HG03095 (cell line): ENCODE measurements at regions not wholly inside any gene's neighbourhood (a gene's known extent, or its start where the extent isn't known, plus 50 kb on each side); places are given as distances from the start of the nearest gene placed in this dataset.
A peak's percentile ranks its signal among the peaks of the same experiment; 100 is the strongest.

ENCODE experiments used
- ATAC-seq: cut with Tn5 transposase; IDR thresholded peaks from one replicate; pipeline ENCODE4 v1.9.1; 2021; ENCODE audit warnings: moderate library complexity; ENCODE audit not compliant: unreplicated experiment

DNA sequence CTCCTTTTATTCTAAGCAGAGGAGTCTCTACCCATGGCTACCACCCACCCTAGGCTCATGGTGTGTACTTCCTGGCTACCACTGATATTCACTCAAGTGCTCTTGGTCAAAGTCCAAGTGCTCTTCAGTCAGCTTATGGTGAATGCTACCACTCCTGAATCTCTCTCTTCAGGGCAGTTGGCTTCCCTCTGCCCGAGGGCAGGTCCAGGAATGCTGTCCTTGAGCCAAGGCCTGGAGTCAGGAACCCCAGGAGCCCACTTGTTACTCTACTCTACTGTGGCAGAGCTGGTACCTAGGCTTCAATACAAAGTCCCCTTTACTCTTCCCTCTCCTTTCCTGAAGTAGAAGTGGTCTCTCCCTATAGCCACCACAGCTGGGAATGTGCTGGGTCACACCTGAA is 226.0 kb downstream of the DIPK2A start:
- ATAC-seq, result no peak

DNA sequence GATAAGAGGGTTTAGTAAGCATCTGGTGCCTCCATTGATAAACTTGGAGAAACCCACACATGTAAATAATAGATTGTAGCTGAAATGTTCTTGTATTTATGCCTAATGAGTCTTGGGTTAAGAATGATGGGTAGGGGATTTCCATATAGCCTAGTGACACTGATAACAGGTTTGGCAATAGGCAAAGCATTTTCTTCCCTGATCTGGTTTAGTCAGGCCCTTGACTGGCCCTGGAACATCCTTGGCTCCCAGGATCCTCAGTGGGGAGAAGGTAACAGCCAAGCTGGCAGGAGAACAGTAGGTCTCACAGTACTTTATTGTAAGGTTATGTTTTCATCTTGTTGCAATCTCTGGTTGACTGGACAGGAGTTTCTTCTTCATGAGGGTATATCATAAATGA is 228.4 kb downstream of the DIPK2A start:
- ATAC-seq, result no peak

DNA sequence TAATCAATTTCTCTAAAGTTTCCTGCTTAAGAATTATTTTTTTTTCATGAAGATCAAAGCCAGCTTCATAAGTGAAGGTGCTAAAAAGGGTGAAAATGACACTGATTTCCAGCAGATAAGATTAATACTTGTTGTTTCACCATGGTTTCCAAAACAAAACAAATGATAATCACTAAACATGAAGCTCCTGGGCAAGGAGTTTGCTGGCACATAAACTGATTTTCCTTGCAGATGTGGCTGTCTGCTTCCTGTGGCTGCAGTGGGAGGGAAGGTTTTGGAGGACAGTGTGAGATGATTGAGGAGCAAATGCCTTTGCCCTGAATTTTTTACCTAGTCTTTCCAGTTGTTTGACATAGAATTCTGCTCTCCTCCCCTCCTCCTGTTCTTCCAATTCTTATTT is 228.8 kb downstream of the DIPK2A start:
- ATAC-seq, result no peak

DNA sequence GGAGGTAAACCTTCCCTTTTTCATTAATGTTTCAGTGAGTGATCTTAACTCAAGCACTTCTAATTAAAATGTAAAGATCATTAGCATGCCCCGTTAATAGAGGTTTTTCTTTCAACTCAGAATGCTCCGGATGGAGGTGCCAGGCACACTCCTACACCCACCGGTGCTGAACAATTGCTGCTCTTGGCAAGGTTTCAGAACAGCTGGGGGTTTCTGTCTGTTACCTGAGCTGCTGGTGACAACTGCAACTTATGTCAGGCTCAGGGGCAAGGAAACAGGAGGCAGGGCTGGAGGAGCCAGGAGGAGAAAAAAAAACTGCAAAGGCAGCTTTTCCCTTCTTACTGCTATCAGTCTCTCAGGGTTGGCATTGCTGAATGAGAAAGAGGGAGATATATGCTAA is 250.1 kb downstream of the DIPK2A start:
- no peak for ATAC-seq

DNA sequence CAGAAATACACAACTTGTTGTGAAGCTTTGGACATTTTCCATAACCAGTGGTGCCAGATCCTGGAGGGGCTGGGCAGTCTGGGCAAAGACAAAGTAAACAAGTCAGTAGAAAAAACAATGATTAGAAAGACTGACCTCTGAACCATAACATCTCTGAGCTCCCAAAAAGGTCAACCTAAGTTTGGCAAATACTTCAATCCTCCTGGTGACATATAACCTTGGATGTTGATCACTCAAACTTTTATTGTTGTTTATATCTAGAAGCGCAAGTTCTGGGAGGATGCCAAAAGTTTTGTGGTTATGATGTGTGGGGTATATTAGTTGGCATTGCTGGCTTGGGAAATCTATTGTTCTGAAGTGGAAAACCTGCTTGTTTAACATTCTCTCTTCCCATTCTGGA is 257.7 kb downstream of the DIPK2A start:
- no peak for ATAC-seq

DNA sequence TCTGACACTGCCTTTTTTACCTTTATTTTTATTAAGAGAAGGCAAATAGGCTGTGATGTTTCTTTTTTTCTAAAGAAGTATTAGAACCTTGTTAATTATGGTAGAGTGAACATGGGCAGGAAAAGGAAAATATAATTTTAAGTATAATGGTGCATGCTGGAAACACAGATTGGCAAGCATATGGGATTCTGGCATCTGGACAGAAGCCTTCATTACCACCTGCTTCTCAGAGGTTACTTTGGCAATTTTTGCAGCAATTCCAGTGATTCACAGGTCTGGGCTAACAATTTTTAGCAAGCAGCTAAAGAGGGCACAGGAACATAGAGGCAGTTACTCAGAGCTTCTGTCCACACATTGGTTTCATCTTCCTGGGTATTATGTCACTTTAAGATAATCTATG is 258.3 kb downstream of the DIPK2A start:
- no peak for ATAC-seq

DNA sequence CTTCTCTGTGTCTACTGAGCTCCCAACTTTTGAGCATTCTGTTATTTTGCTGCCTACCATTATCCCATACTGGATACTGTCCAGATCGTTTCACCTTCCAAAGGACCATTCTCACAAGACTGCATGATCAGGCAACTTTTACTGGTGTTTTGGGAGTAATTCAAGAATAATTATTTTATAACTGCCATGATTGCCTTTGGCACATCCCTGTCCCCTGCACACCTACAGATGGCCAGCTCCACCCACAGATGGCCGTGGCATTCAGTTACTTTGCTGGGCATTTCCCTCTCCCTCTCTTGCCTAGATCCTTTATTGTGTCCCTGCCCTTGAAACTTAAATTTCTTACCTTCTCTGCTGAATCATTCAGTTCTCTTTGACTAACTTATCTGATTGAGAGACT is 263.9 kb downstream of the DIPK2A start:
- ATAC-seq, result no peak

DNA sequence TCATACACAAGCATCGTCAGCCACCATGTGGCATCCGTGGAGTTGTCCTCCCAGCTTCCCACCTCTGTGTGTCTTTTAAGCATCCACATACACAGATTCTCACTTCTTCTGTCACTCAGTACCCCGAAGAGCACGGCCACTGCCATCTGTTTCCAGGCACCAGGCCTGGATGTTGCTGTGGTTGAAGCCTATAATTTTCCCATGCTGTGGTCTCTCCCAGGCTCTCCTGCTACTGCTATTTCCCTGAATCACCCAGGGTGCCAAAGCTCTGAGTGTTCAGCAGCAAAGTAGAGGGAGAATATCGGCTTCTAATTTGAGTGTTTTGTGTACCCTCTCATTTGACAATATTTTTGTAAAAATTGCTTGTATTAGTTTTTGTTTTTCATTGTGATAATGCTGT is 265.7 kb downstream of the DIPK2A start:
- no peak for ATAC-seq

DNA sequence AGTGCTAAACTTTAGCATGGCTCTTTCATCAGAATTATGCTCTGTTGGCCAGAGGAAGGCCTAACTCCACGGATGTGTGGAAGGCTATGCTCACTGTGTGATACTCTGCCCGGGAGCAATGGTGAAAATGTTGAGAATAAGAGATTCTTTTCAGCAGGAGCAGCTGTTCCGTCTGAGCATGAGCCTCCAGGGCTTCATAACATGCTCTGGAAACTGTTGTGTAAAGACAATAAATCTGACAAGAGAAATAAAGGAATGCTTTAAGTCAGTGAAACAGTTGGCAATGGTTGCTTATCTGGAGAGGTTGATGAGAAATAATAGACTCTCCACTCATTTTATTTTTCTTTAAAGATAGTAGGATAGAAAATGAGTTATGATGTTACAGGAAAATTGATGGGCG is 269.8 kb downstream of the DIPK2A start:
- ATAC-seq, result no peak

DNA sequence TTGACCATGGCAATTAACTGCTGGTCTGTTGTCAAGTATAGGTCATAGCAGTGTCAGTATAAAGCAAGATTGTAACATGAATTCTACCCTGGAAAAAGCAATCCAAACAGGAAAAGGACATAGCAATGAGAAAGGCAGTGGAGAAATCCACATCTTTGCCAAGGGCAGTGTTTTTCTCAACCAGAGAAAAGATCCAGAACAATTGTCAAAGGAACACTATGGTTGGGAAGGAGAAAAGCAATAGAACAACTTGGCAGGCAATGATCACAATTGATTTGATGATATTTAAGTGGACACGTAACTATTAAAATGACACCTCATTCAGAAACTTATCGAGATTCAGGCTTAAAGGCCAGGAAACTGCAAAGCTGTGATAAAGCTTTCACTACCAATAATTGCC is 271.1 kb downstream of the DIPK2A start:
- no peak for ATAC-seq

DNA sequence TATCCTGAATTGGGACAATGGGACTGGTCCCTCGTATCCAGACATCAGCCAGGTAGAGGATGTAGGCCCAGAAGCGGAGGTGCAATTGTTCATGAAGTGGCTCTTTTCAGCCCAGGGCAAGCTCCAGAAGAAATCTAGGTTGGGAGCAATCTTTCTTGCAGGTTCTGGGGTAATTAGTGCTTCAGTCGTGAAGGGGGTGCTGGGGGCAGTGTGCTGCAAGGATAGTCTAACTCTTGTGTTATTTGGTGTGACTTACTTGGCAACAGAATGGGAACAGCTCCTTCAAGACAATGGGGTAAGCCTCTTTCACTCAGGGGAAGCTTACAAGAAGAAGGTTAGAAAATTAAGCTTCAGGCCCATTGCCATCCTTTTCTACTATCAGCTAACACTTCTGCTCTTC is 273.0 kb downstream of the DIPK2A start:
- no peak for ATAC-seq

DNA sequence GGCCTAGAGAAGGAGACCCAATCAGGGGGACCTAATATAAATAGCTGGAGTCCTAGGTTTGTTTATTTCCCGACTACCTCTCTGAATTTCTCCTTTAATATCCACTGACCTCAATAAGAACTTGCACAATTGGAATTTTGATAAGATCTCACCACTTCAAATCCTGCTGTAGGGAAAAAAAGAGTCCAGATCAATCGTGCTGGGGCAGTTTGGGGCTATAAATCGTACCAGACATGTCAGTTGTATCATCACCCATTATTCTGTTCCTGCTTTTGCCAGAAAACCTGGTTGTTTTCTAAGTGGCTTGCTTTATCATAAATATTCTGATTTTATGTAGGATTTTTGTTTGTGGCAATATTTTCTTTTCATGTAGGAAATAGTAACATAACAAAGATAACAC is 281.3 kb downstream of the DIPK2A start:
- ATAC-seq, result no peak

DNA sequence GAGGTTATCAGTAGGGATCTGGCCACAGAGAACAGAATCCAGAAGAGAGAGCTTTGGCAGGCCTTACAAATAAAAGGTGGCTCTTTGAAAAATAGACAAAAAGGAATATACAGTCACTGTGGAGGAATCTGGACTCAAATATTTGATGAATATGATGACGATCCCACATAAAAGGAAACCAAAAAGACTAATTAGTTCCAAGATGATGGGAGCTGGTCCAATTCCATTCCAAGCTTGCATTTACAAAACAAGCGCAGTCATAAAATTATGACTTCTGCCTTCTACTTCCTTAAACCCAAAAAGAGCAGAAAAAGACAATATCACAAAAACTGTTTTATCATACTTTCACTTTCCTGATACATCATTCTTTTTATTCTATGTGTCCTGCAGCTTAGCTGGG is 285.8 kb downstream of the DIPK2A start:
- ATAC-seq, result no peak

DNA sequence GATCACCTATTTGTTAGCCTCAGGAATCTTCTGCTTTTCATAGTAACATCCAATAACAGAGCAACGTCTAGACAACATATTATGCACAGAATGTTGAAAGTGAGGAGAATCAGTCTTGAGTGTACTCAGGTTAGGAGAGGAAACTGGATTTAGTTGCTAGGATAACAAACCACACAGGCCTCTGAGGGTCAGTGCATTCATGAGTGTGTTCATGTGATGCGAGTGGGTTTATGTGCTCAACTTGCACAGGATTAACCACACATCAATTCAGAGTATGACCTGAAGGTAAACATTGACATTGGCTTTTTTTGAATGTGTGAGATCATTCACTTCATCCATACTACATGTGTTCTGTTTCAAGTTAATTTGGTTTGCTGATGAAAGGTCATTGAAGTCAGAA is 287.6 kb downstream of the DIPK2A start:
- ATAC-seq, result no peak

DNA sequence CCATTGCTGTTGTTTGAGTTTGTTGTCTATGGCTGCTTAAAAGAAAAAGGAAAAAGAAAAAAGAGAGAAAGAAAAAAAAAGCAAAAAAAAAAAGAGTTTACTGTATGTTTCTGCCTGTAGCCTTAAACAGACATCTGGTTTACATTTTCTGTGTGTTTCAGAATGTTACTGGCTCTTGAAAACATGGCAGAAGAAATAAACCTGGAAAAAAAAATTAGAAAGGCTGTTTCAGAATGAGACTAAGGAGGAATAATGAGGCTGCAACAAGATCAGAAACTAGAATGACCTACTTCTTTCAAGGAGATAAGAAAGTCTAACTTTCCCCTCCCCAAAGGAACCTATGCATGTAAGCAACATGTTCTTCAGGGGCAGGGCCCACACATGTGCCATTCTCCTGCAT is 292.1 kb downstream of the DIPK2A start:
- no peak for ATAC-seq

DNA sequence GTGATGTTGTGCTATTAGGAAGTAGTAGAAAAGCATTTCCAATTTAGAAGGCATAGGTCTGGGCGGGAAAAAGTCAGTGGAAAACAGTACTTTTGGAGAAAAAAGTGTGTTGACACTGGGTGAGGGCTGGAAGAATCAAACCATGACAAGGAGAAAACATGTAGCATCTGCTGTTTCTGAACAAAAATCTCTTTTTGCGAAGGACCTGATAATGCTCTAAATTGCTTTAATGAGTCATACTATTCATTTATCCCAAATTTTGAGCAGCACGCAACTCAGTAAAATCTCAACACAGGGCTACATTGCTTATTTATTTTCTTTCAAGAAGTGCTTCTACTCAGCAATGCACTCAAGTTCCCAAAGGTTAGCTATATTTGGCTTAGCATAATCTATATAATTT is 292.7 kb downstream of the DIPK2A start:
- ATAC-seq, result no peak

DNA sequence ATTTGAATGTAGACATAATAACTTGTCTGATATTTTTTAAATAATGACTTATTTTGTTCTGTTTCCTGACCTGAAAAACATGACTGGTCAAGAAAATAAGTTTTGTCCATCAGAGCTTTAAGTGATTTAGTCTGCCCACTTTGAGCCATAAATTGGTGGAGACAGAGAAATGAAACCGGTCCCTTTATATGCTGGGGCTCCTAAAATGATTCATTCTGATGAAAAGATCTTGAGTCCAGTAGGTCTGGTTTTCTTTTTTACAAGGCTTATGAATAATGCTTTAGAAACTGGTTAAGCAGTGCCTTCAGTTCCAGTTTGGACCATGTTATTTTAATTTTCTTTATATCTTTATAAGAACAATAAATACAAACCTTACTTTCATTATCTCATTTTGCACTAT is 293.2 kb downstream of the DIPK2A start:
- ATAC-seq, result no peak

DNA sequence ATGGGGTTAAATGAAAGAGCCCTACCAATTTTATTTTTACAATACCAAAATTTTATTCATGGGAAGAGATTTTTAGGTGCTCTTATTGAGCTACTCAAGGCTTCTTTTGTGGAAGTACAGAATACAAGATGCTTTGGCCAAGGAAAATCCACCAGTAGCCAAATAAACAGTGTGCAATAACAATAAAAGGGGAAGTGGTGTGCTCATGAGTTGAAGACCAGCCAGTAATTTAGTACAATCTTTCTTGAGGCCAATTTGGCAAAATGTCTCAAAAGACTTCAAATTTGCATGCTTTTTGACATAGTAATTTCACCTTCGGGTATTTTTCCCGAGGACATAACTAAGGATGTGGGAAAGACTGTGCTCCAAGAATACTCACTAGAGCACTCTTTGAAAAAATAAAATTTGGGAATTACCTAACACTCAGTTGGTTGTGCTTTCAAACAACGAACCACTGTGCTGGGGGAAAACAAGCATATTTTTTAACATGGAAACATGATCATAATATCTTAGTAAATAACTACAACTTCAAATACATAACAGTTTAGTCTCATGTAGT is 294.0 kb downstream of the DIPK2A start:
- ATAC-seq, result no peak

DNA sequence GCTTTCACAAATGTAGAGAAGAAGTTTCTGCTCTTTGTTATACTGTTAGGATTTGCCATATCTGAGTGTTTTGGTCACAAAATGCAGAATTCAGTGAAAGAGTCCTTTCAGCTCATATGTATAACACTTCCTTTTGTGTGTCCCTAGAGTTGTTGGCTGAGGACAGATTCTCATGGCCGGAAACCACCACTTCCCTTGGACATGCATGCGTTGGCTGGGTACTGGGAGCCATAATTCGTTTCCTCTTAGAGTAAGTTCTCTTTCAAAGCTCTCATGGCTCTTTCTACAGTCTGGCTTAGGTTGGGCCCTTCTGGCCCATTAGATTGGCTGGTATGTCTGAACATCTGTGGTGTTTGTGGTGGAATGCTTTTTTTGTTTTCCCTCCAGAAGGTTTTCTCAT is 298.5 kb downstream of the DIPK2A start:
- ATAC-seq, result peak; percentile 40

DNA sequence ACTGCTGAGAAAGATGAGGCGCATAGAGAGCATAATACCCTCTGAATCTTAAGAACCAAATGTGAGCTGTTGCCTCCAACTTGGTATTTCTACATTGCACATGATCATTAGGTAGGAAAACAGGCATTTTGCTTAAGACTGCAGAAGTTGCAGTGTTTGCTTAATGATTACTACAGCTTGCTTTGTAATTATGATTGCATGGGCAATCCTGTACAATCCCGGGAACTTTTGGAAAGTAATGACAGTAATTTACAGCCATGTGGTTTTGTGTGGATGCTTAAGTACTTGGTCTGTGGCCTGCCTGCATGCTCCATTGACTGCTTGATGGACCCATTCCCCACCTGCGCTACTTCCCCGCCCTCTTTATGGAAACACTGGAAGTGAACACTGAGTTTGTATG is 301.1 kb downstream of the DIPK2A start:
- no peak for ATAC-seq

DNA sequence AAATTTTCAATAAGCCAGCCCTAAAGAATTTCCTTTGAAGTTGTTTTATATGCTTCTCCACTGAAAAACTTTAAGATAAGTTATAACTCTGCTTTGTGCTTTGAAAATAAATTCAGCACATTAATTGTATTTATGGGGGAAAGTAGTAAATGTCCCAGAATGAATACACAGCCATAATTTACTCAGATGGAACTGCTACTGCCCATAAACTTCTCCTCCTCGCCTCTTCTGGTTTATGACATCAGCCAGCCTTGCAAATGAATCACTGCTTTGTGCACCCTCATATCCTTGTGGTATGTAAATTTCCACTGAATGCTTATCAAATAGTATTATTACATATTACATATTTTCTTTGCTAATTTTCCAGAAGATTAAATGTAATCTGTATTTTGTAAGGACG is 302.0 kb downstream of the DIPK2A start:
- no peak for ATAC-seq

DNA sequence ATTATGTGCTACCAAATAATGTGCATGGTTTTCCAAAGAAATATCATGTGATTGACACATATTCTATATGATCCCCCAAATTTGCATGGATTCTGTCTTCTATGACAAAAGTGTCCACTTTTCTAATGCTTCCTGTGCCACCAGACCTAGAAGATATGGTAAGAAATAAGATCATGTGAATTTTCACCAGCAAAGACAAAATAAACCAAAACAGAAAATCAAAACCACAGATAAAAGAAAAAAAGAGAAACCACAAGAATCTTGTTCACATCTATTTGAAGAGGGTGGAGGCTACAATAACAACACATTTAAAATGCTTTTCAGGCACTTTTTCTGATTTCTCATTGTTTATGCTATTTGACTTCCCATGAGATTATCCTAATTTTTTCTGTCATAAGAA is 303.4 kb downstream of the DIPK2A start:
- no peak for ATAC-seq

DNA sequence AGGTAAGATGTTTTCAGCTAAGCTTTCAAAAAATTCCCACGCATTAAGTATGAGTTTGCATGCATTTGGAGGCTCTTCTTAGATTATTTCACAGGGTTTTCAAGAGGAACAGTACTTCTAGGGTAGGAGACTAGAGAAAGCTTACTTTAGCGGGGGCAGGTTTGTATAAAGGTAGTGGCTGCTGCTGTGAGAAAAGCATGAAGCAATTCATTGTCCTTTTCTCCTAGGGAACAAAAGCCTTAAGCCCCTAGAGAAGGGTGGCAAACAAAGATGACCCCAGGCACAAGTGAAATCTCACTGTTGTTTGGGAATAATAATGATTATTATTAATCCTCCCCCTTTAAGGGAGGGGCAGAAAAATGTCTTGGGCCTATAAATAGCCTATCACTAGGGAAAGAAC is 310.7 kb downstream of the DIPK2A start:
- ATAC-seq, result no peak
